A673 (cell line): ENCODE measurements at regions not wholly inside any gene's neighbourhood (a gene's known extent, or its start where the extent isn't known, plus 50 kb on each side); places are given as distances from the start of the nearest gene placed in this dataset.

Experiments
- BruUV-seq: library from RNA; stranded (reverse); fragments of 400-500 nt; replicated peaks from 2 replicates; lab custom pipeline; 2021; lab: Mats Ljungman, UMichigan
- CTCF ChIA-PET: fragments of 300-600 bp; sonication (Branson Sonifier 250); formaldehyde crosslinking; loops from one replicate; lab custom pipeline; 2022; ENCODE audit warnings: antibody characterized with exemption; lab: Charles Lee
- POLR2A ChIA-PET: fragments of 300-600 bp; sonication (Branson Sonifier 250); formaldehyde crosslinking; loops from one replicate; lab custom pipeline; 2022; ENCODE audit warnings: antibody characterized with exemption; ENCODE audit not compliant: low non-redundant PET; lab: Charles Lee
- DNase-seq: peaks from one replicate; pipeline ENCODE4 v3.0.0-alpha.2; 2015; ENCODE audit warnings: low spot score
- H3K27ac ChIP-seq: fragments of 200-600 bp; sonication (generic); 2 replicates; pipeline ENCODE4 v1.5.1; 2016; ENCODE audit warnings: mixed run types, low read depth, mild to moderate bottlenecking, mixed read lengths, antibody characterized with exemption, low read length; ENCODE audit not compliant: poor library complexity, severe bottlenecking
- H3K27me3 ChIP-seq: fragments of 200-600 bp; sonication (generic); replicated peaks from 2 replicates; pipeline ENCODE4 v1.6.1; 2017; ENCODE audit warnings: mixed run types, low read depth, mild to moderate bottlenecking, mixed read lengths, antibody characterized with exemption, low read length; ENCODE audit not compliant: insufficient read depth, poor library complexity
- H3K36me3 ChIP-seq: fragments of 200-600 bp; sonication (generic); 2 replicates; pipeline ENCODE4 v1.6.1; 2016; ENCODE audit warnings: mixed run types, mild to moderate bottlenecking, mixed read lengths, antibody characterized with exemption, low read length; ENCODE audit not compliant: insufficient read depth, poor library complexity, severe bottlenecking
- H3K4me1 ChIP-seq: fragments of 200-600 bp; sonication (generic); 2 replicates; pipeline ENCODE4 v1.6.1; 2017; ENCODE audit warnings: mixed run types, mild to moderate bottlenecking, mixed read lengths, antibody characterized with exemption, low read length; ENCODE audit not compliant: insufficient read depth, poor library complexity, severe bottlenecking
- H3K4me3 ChIP-seq: fragments of 200-600 bp; sonication (generic); 2 replicates; pipeline ENCODE4 v1.5.1; 2016; ENCODE audit warnings: low read depth, mixed run types, mild to moderate bottlenecking, mixed read lengths, low read length; ENCODE audit not compliant: poor library complexity, severe bottlenecking
- H3K9me3 ChIP-seq: fragments of 200-600 bp; sonication (generic); 2 replicates; pipeline ENCODE4 v1.6.1; 2016; ENCODE audit warnings: mixed run types, low read depth, mild to moderate bottlenecking, mixed read lengths, antibody characterized with exemption, low read length; ENCODE audit not compliant: poor library complexity, severe bottlenecking
- EZH2 ChIP-seq: fragments of 200-600 bp; sonication (generic); IDR thresholded peaks from 2 replicates; pipeline ENCODE4 v1.6.1; 2017; ENCODE audit warnings: borderline replicate concordance, low read depth, mild to moderate bottlenecking, mixed read lengths, antibody characterized with exemption, low read length; ENCODE audit not compliant: poor library complexity, severe bottlenecking
- intact Hi-C: fragments of 100-400 bp; cut with micrococcal nuclease; formaldehyde crosslinking; loops from one replicate; pipeline ENCODE4 v1.10.0; 2022; ENCODE audit not compliant: unreplicated experiment
- TF ChIP-seq, protein P1 (sequence below): fragments of 300-800, 200-600 bp; sonication (generic); conservative IDR thresholded peaks from 2 replicates; pipeline ENCODE4 v1.5.1; 2017; ENCODE audit warnings: low read depth, mild to moderate bottlenecking, antibody characterized with exemption, low read length, moderate library complexity, mixed read lengths

DNA sequence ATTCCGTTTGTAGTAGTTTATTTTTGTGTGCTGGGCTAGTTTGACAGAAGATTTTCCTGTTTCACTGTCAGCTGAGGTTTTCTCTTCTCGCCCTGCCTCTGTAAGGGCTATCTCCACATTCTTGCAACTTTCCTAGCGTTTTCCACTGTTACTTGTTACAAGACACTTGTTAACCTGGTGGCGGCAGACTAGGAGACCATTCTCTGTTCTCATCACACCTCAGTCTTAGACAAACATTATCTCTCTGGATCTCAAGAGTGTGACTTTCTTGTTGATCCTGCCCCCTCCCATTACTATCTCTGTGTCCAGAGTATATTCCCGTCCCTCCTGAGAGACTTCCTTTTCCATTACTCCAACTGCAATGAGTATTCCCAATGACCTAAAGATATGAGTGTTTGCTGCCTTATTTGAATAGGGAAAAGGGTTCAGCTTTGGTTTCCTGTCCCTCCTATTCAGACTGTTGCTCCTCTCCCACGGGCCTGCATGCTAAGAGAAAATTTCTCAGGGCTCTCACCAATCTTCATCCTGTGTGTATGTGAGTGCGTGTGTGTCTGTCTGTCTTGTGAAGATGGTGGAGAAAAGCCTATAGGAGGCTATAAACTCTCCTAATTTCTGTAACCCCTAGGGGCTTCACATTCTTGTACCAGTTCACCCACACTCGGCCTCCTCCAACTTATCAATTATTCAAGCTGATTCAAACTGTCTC is 722.4 kb upstream of the POT1 start:
- Histone ChIP-seq H3K4me3 (no peak overlapping the region), H3K27me3 (no peaks in the 10 kb centered on the region), H3K9me3 (no peaks in the 10 kb centered on the region), H3K4me1 (no peaks in the 10 kb centered on the region), H3K36me3 (no peaks in the 10 kb centered on the region), H3K27ac (no peak overlapping the region)
- intact Hi-C loops, result no loop called here
- ChIA-PET POLR2A (no interaction called here), CTCF (no interaction called here)
- no peak for DNase-seq
- TF ChIP-seq EZH2, result no peak
- TF ChIP-seq, protein P1, sequence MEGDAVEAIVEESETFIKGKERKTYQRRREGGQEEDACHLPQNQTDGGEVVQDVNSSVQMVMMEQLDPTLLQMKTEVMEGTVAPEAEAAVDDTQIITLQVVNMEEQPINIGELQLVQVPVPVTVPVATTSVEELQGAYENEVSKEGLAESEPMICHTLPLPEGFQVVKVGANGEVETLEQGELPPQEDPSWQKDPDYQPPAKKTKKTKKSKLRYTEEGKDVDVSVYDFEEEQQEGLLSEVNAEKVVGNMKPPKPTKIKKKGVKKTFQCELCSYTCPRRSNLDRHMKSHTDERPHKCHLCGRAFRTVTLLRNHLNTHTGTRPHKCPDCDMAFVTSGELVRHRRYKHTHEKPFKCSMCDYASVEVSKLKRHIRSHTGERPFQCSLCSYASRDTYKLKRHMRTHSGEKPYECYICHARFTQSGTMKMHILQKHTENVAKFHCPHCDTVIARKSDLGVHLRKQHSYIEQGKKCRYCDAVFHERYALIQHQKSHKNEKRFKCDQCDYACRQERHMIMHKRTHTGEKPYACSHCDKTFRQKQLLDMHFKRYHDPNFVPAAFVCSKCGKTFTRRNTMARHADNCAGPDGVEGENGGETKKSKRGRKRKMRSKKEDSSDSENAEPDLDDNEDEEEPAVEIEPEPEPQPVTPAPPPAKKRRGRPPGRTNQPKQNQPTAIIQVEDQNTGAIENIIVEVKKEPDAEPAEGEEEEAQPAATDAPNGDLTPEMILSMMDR, result no peak
- BruUV-seq, result no TSS peak

DNA sequence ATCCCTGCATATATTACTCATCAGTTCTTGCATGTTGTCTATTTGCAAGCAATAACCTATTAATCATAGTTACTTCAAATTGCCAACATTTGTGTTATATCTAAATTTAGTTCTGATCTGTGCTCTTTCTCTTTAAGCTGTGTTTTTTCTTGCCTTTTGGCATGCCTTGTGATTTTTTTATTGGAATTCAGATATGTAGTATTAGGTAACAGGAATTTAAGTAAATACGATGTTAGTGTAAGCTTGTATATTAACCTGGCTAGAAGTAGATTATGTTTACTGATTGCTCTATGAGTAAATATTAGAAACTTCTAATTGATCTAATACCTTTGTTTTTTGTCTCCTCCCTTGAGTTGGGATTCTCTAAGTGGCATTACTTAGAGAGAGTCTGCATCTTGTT is 718.9 kb upstream of the POT1 start:
- no peak for DNase-seq
- H3K4me1 ChIP-seq, result peaks cover 6% of the 10 kb centered on the region
- intact Hi-C loops, result no loop called here
- POLR2A ChIA-PET, result no interaction called here
- H3K9me3 ChIP-seq, result no peaks in the 10 kb centered on the region
- no TSS peak for BruUV-seq
- no peak overlapping the region for H3K27ac ChIP-seq
- H3K36me3 ChIP-seq, result no peaks in the 10 kb centered on the region
- CTCF ChIA-PET, result no interaction called here
- no peak for TF ChIP-seq EZH2
- TF ChIP-seq, protein P1, result no peak
- no peaks in the 10 kb centered on the region for H3K27me3 ChIP-seq
- H3K4me3 ChIP-seq, result no peak overlapping the region

DNA sequence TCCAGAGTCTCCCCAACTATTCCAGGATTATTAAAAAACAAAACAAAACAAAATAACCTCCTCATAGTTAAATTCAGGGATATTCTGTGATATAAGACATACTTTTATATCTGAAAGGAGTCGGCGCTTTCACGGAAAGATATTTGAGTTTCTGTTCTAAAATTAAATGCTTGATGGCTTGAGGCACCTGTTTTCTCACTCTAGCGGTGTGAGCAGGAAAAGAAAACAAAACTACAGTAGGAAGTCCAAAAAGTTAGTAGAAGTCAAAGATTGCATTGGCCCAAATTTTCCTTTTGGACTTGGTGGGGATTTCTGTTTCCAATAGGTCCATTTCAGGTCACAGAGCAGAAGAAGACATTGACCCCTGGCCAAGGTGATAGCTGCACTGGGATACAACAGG is 716.1 kb upstream of the POT1 start:
- intact Hi-C loops, result no loop called here
- ChIA-PET CTCF (no interaction called here), POLR2A (no interaction called here)
- H3K4me1 ChIP-seq, result peaks cover 26% of the 10 kb centered on the region
- BruUV-seq, result no TSS peak
- TF ChIP-seq, protein P1, result no peak
- no peak for TF ChIP-seq EZH2
- no peaks in the 10 kb centered on the region for H3K9me3 ChIP-seq
- no peak overlapping the region for H3K27ac ChIP-seq
- H3K4me3 ChIP-seq, result no peak overlapping the region
- no peaks in the 10 kb centered on the region for H3K27me3 ChIP-seq
- DNase-seq, result no peak
- H3K36me3 ChIP-seq, result no peaks in the 10 kb centered on the region
